Activated CD4-positive, alpha-beta memory T cell treated with anti-CD3 and anti-CD28 coated beads, Interleukin-2, amount 10 ng/mL, durations not matched to agents 7 days and 5 days (primary cell): ENCODE measurements at regions not wholly inside any gene's neighbourhood (a gene's known extent, or its start where the extent isn't known, plus 50 kb on each side); places are given as distances from the start of the nearest gene placed in this dataset.
"Not testable (repeated sequence)": the region's sequence is repeated elsewhere in the genome, so short reads cannot be mapped to it uniquely, and the experiment has no call there.

ENCODE experiments used
- CTCF ChIA-PET: fragments of 350-600 bp; sonication (Branson Sonifier 250); formaldehyde crosslinking; loops from one replicate; lab custom pipeline; 2021; ENCODE audit warnings: antibody characterized with exemption, inconsistent platforms; lab: Charles Lee
- POLR2A ChIA-PET: fragments of 350-600 bp; sonication (Branson Sonifier 250); formaldehyde crosslinking; loops from one replicate; lab custom pipeline; 2021; ENCODE audit warnings: antibody characterized with exemption; lab: Charles Lee
- DNase-seq: peaks from one replicate; pipeline ENCODE4 v3.0.0-alpha.2; 2020
- H3K27ac Mint-ChIP-seq: one replicate; pipeline ENCODE4 v1.8.0; 2021; ENCODE audit warnings: mild to moderate bottlenecking, mixed read lengths
- H3K27me3 Mint-ChIP-seq: one replicate; pipeline ENCODE4 v1.8.0; 2021; ENCODE audit warnings: mixed read lengths
- H3K36me3 Mint-ChIP-seq: one replicate; pipeline ENCODE4 v1.8.0; 2021; ENCODE audit warnings: low read depth, mixed read lengths
- H3K4me1 Mint-ChIP-seq: one replicate; pipeline ENCODE4 v1.8.0; 2021; ENCODE audit warnings: mixed read lengths
- H3K4me3 Mint-ChIP-seq: one replicate; pipeline ENCODE4 v1.8.0; 2021; ENCODE audit warnings: mild to moderate bottlenecking, mixed read lengths
- H3K9me3 Mint-ChIP-seq: one replicate; pipeline ENCODE4 v1.8.0; 2021; ENCODE audit warnings: mixed read lengths

DNA sequence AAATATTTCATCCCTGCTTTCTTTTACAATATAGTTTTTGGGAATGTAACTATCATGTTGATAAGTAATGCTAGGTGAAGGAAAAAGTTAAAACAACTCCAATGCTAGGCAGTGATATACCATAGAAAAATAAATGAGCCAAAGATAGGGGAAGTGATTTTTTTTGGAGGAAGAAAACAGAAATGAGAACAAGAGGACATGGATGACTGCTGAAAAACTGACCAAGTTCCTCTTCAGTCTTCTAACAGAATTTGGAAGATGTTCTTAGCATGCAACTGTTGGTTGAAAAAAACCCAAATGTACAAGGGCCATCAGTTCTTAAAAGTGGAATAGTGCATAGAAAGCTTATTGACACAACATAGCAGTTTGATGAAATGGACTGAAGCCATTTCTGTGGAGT is 262.5 kb upstream of the STARD13 start:
- no peaks in the 10 kb centered on the region for H3K9me3 Mint-ChIP-seq
- no peaks in the 10 kb centered on the region for H3K27me3 Mint-ChIP-seq
- ChIA-PET CTCF (no interaction called here), POLR2A (no interaction called here)
- DNase-seq: no peak
- no peak overlapping the region for H3K4me3 Mint-ChIP-seq
- no peak overlapping the region for H3K27ac Mint-ChIP-seq
- H3K4me1 Mint-ChIP-seq: peaks cover 19% of the 10 kb centered on the region
- H3K36me3 Mint-ChIP-seq: peaks cover 2% of the 10 kb centered on the region

DNA sequence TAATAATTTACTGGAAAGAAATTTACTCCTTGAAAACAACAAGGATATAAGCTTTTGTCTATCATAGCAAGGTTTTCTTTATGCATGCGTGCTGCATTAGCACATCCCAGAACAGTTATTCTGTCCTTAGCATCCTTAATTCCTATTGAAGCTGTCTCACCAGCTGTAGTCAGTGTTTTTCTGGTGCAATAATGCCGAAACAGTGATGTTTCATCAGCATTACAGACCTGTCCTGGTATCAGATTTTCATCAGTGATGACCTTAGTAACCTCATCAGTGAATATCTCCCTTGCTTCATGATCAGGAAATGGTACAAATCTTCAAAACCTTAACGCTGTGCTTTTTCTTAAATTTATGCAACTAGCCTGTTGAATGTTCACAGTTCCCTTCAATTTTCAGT is 264.7 kb upstream of the STARD13 start:
- ChIA-PET CTCF (no interaction called here), POLR2A (no interaction called here)
- Mint-ChIP-seq H3K9me3 (no peaks in the 10 kb centered on the region), H3K4me3 (no peak overlapping the region), H3K36me3 (peaks cover 2% of the 10 kb centered on the region), H3K27ac (no peak overlapping the region), H3K27me3 (no peaks in the 10 kb centered on the region), H3K4me1 (peaks cover 13% of the 10 kb centered on the region)
- DNase-seq: no peak

DNA sequence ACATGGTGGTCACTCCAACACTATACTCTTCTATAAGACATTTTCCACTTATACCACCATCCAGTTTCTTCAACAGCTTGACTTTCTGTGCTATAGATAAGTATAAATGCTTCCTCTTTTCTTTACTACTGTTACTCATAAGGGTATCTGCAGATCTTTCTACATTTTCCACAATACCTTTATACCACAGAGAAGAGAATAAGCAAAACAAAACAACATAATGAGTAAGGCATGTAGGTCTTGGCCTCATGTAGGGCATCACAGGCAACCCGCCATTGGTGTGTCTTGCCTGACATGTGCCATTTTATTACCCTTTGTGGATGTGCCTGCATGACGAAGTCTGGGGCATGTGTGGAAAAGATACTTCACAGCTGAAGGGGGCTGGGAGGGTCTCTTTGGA is 265.3 kb upstream of the STARD13 start:
- peaks cover 11% of the 10 kb centered on the region for H3K4me1 Mint-ChIP-seq
- H3K9me3 Mint-ChIP-seq: no peaks in the 10 kb centered on the region
- H3K27ac Mint-ChIP-seq: no peak overlapping the region
- H3K4me3 Mint-ChIP-seq: no peak overlapping the region
- no peak for DNase-seq
- no peaks in the 10 kb centered on the region for H3K27me3 Mint-ChIP-seq
- POLR2A ChIA-PET: no interaction called here
- CTCF ChIA-PET: no interaction called here
- peaks cover 2% of the 10 kb centered on the region for H3K36me3 Mint-ChIP-seq

DNA sequence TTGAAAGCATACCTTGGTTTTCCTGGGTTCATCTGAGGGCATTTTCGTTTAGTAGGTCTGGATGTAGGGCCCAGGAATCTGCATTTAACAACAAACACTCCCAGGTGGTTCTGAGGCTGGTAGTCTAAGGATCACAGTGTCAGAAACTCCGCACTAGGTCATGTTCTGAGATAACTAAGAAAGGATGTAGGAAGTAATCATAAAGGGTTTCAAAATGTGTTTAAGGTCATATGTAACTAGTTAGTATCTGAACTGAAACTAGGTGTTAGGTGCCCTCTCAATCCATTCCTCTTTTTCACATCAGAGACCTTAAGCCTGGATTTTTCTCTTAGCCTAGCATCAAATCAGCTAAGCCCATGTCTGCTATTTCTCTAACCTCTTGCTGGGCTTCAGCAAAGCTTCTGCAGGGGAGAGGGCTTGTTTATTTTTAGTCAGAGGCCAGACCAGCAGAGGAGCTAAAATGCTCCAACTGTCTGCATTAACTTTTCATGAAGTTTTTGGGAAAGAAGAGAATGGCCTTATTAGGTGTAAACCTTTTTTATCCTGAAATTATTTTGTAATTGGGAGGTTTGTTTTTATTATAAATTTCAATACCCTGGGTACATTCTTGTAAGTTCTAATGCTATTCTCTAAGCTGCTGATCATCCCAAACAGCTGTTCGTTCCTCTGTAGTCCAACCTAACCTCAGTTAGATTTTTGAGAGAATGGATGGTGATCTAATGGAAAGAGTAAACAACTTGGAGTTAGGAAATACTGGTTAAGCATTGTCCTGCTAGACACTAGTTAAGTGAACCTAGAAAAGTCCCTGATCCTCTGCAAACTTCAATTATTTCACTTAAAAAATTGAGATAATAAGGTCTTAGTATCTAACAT is 262.8 kb upstream of the RFC3 start:
- CTCF ChIA-PET: interaction anchor here (2.0 kb wide), 1 partner anchor 12 kb away, joined by 7 read pairs; no protein-coding TSS in a partner anchor
- POLR2A ChIA-PET: interaction anchor here (1.2 kb wide), 1 partner anchor 11 kb away, joined by 7 read pairs; no protein-coding TSS in a partner anchor
- H3K27ac Mint-ChIP-seq: no peak overlapping the region
- peaks cover 10% of the 10 kb centered on the region for H3K4me1 Mint-ChIP-seq
- DNase-seq: no peak
- H3K36me3 Mint-ChIP-seq: peaks cover 2% of the 10 kb centered on the region
- no peak overlapping the region for H3K4me3 Mint-ChIP-seq
- no peaks in the 10 kb centered on the region for H3K9me3 Mint-ChIP-seq
- no peaks in the 10 kb centered on the region for H3K27me3 Mint-ChIP-seq

DNA sequence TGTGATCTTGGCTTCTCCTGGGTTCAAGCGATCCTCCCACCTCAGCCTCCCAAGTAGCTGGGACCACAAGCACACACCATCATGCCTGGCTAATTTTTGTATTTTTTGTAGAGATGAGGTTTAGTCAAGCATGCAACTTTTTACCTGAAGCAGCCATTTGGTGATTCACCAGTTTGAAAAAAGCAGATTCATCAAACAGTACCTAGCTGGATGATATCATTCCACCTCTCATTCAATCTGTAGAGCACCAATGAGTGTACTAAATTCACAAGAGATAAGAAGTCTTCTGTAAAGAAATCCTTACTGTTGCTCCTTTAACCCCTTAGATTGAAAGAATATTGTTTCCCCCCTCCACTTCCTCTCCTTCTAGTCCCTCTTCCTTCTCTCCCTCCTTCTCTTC is 261.1 kb upstream of the RFC3 start:
- Mint-ChIP-seq H3K36me3 (no peaks in the 10 kb centered on the region), H3K27me3 (no peaks in the 10 kb centered on the region), H3K9me3 (no peaks in the 10 kb centered on the region), H3K4me1 (peaks cover 10% of the 10 kb centered on the region), H3K27ac (no peak overlapping the region), H3K4me3 (no peak overlapping the region)
- POLR2A ChIA-PET: no interaction called here
- CTCF ChIA-PET: interaction anchor here (2.0 kb wide), 1 partner anchor 13 kb away, joined by 7 read pairs; no protein-coding TSS in a partner anchor
- no peak for DNase-seq

DNA sequence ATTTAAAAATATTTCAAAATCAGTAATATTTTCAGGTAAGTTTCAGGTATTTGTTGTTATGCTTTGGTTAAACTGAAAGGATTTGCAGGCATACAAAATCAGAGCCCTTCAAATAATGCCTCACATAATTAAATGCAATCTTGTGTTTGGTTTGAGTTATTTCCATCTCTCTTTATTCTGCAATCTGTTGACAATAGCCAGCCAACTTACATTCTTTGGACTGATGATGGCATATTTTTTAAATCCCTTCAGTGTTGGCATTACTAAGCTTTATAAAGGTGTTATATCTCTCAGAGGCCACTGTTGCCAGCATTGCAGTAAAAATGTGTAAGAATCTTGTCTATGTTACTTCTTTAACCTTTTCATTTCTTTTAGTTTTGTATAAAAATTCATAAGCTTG is 257.2 kb upstream of the RFC3 start:
- Mint-ChIP-seq H3K27me3 (no peaks in the 10 kb centered on the region), H3K4me3 (no peak overlapping the region), H3K9me3 (peaks cover 2% of the 10 kb centered on the region), H3K36me3 (no peaks in the 10 kb centered on the region), H3K4me1 (peaks cover under 1% of the 10 kb centered on the region), H3K27ac (no peak overlapping the region)
- no peak for DNase-seq
- ChIA-PET CTCF (interaction anchor here (1.6 kb wide), 1 partner anchor 10 kb away, joined by 3 read pairs; no protein-coding TSS in a partner anchor), POLR2A (no interaction called here)

DNA sequence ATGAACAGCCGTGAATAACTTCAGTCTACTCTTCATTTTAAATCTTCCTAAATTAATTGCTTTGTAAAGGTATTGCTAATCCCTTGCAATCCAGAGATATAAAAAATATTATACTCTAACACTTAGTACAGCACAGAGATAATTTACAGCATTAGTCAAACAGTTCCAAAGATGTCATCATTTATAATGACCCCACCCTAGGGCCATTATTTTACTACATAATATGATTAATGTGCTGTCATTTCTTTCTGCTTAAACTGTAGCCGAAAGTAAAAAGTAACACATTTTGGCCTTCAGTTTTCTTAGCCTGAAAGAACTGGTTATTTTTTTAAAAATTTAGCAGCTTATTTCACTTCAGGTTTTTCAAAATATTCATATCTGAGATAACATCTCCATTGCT is 256.3 kb upstream of the RFC3 start:
- Mint-ChIP-seq H3K4me3 (no peak overlapping the region), H3K27me3 (no peaks in the 10 kb centered on the region), H3K9me3 (peaks cover 2% of the 10 kb centered on the region), H3K27ac (no peak overlapping the region), H3K4me1 (no peaks in the 10 kb centered on the region), H3K36me3 (no peaks in the 10 kb centered on the region)
- ChIA-PET CTCF (no interaction called here), POLR2A (no interaction called here)
- DNase-seq: no peak

DNA sequence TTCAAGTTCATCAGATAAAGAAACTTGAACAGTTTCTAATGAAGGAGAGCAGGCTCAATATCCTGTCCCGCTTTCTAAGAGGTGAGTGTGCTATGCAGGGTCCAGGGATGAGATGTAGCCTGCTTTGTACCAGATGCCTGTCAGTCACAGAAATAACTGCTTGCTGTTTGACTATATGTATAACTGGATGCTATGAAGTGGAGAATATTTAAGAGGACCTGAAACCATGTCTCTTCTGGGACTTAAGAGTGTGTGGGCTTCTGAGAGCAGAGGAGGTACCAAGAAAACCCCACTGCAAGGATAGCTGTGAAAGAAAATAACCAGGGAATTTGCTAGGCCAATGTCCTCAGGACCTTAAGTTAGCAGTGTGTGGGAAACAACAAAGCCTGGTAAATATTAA is 246.3 kb upstream of the RFC3 start:
- POLR2A ChIA-PET: no interaction called here
- no peak overlapping the region for H3K4me3 Mint-ChIP-seq
- H3K27me3 Mint-ChIP-seq: no peaks in the 10 kb centered on the region
- CTCF ChIA-PET: interaction anchor here (1.1 kb wide), 1 partner anchor 12 kb away, joined by 3 read pairs; no protein-coding TSS in a partner anchor
- H3K4me1 Mint-ChIP-seq: peaks cover 1% of the 10 kb centered on the region
- H3K9me3 Mint-ChIP-seq: no peaks in the 10 kb centered on the region
- no peak for DNase-seq
- H3K27ac Mint-ChIP-seq: no peak overlapping the region
- no peaks in the 10 kb centered on the region for H3K36me3 Mint-ChIP-seq

DNA sequence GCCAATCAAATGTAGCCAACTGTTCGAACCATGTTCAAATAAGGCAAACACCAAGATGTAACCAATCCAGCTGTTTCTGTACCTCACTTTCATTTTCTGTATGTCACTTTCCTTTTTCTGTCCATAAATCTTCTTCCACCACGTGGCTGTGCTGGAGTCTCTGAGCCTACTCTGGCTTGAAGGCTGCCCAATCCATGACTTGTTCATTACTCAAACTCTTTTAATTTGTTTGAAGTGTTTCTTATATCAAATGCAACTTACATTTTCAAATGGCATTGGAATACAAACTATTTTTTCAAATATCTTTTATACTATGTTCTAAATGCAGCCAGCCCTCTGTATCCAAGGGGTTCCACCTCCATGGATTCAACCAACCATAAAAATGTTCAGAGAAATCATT is 245.6 kb upstream of the RFC3 start:
- H3K36me3 Mint-ChIP-seq, H3K27ac Mint-ChIP-seq, POLR2A ChIA-PET, H3K27me3 Mint-ChIP-seq, DNase-seq, H3K4me1 Mint-ChIP-seq, H3K4me3 Mint-ChIP-seq, CTCF ChIA-PET, H3K9me3 Mint-ChIP-seq: not testable (repeated sequence)

DNA sequence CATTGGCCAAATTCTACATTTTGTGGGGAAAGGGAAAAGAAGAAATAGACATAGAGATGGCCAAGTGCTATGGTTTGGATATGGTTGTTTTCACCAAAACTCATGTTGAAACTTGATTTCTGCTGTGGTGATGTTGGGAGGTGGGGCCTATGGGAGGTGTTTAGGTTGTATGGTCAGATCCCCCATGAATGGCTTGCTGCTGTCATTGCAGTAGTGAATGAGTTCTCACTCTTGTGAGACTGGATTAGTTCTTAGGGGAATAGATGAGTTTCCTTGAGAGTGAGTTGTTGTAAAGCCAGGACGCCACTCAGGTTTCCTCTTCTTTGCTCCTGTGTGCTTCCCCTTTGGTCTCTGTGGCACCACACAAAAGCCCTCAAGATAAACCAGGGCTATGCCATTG is 242.6 kb upstream of the RFC3 start:
- CTCF ChIA-PET: interaction anchor here (0.7 kb wide), 1 partner anchor 365 kb away, joined by 3 read pairs; no protein-coding TSS in a partner anchor
- H3K27me3 Mint-ChIP-seq: no peaks in the 10 kb centered on the region
- no peaks in the 10 kb centered on the region for H3K9me3 Mint-ChIP-seq
- no peak overlapping the region for H3K4me3 Mint-ChIP-seq
- no peaks in the 10 kb centered on the region for H3K36me3 Mint-ChIP-seq
- POLR2A ChIA-PET: no interaction called here
- H3K4me1 Mint-ChIP-seq: peaks cover 1% of the 10 kb centered on the region
- DNase-seq: no peak
- H3K27ac Mint-ChIP-seq: no peak overlapping the region

DNA sequence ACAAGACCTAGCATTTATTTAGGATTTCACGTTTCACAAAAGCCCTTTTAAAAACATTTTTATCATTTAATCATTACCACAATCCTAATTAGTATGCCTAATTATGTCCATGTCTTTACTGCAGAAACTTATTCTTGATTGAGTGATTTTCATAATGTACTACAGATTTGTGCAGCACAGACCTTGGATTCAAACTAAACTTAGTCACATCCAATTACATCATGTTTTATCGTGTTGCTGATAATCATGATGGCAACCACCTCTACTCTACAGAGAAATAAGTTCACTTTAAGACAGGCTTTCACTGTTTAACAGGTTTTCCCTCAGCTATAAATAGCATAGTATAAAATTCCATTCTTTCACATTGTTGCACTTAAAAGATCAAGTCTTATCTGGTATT is 240.9 kb upstream of the RFC3 start:
- POLR2A ChIA-PET: no interaction called here
- H3K9me3 Mint-ChIP-seq: no peaks in the 10 kb centered on the region
- H3K27ac Mint-ChIP-seq: no peak overlapping the region
- CTCF ChIA-PET: no interaction called here
- DNase-seq: no peak
- H3K4me3 Mint-ChIP-seq: no peak overlapping the region
- H3K4me1 Mint-ChIP-seq: peaks cover 1% of the 10 kb centered on the region
- H3K27me3 Mint-ChIP-seq: no peaks in the 10 kb centered on the region
- no peaks in the 10 kb centered on the region for H3K36me3 Mint-ChIP-seq

DNA sequence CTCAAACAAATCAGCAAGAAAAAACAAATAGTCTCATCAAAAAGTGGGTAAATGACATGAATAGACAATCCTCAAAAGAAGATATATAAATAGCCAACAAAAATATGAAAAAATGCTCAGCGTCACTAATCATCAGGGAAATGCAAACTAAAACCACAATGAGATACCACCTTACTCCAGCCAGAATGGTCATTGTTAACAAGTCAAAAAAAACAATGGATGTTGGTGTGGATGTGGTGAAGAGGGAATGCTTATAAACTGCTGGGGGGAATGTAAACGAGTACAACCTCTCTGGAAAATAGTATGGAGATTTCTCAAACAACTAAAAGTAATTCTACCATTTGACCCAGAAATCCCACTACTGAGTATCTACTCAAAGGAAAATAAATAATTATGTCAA is 239.2 kb upstream of the RFC3 start:
- H3K27me3 Mint-ChIP-seq: no peaks in the 10 kb centered on the region
- DNase-seq: no peak
- ChIA-PET POLR2A (no interaction called here), CTCF (no interaction called here)
- no peaks in the 10 kb centered on the region for H3K36me3 Mint-ChIP-seq
- no peak overlapping the region for H3K27ac Mint-ChIP-seq
- no peaks in the 10 kb centered on the region for H3K4me1 Mint-ChIP-seq
- H3K4me3 Mint-ChIP-seq: no peak overlapping the region
- no peaks in the 10 kb centered on the region for H3K9me3 Mint-ChIP-seq

DNA sequence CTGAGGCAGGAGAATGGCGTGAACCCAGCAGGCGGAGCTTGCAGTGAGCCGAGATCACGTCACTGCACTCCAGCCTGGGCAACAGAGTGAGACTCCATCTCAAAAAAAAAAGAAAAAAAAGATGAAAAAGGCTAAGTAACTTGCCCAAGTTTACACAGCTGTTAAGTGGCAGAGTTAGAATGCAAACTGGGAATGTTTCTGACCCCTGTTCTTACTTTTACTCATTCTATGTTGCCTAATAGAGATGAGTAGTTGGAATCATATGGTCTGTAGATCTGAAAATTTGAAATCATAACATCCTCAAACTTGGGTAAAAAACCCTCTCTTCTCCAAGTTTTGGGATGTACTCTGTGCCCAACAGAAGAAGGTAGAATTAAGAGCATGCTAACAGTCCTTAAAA is 235.8 kb upstream of the RFC3 start:
- DNase-seq: no peak
- Mint-ChIP-seq H3K4me1 (no peaks in the 10 kb centered on the region), H3K4me3 (no peak overlapping the region), H3K9me3 (peaks cover 6% of the 10 kb centered on the region), H3K27ac (no peak overlapping the region), H3K36me3 (no peaks in the 10 kb centered on the region), H3K27me3 (no peaks in the 10 kb centered on the region)
- CTCF ChIA-PET: no interaction called here
- POLR2A ChIA-PET: no interaction called here

DNA sequence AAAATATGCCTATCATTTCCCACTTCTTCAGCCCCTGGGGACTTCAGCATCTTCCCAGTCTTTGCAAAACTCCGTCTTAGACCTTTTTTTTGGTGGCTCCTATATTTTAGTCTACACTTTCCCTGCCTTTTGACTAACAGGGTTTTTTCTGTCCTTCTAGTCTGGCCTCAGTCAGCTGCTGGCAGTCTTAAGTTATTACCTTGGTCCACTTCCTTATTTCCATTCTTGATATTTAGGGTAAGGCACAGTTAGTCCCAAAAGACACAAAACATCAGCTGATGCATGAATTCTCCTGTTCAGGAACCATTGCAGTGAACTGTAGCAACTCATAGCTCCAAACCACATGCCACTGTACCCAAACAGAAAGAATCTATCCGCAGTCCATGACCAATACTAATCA is 234.6 kb upstream of the RFC3 start:
- POLR2A ChIA-PET: no interaction called here
- CTCF ChIA-PET: no interaction called here
- peaks cover 6% of the 10 kb centered on the region for H3K9me3 Mint-ChIP-seq
- no peaks in the 10 kb centered on the region for H3K27me3 Mint-ChIP-seq
- no peak for DNase-seq
- H3K36me3 Mint-ChIP-seq: no peaks in the 10 kb centered on the region
- H3K4me3 Mint-ChIP-seq: no peak overlapping the region
- no peak overlapping the region for H3K27ac Mint-ChIP-seq
- no peaks in the 10 kb centered on the region for H3K4me1 Mint-ChIP-seq
